Uterus (tissue), 3 donors: ENCODE measurements at regions not wholly inside any gene's neighbourhood (a gene's known extent, or its start where the extent isn't known, plus 50 kb on each side); places are given as distances from the start of the nearest gene placed in this dataset.

Experiments used
- DNase-seq, 2 donors: peaks; one replicate each; pipeline ENCODE4 v3.0.0-alpha.2; 2019 to 2020
- H3K27ac ChIP-seq, 2 donors: fragments of 200-600 bp; sonication (generic); 1 replicate in 1 of 2; 2 replicates in 1 of 2; pipeline ENCODE4 v1.5.1; 2016 to 2018
- H3K27me3 ChIP-seq, 2 donors: fragments of 200-600 bp; sonication (generic); one replicate each; pipeline ENCODE4 v1.5.1; 2018 to 2019; ENCODE audit warnings: control low read depth in 1 of 2
- H3K36me3 ChIP-seq, 2 donors: fragments of 200-600 bp; sonication (generic); one replicate each; pipeline ENCODE4 v1.5.1; 2019; ENCODE audit warnings: control low read depth in 1 of 2
- H3K4me1 ChIP-seq, 2 donors: fragments of 200-600 bp; sonication (generic); one replicate each; pipeline ENCODE4 v1.5.1; 2018 to 2019; ENCODE audit warnings: control low read depth in 1 of 2
- H3K4me3 ChIP-seq, 2 donors: fragments of 200-600 bp; sonication (generic); 1 replicate in 1 of 2; 2 replicates in 1 of 2; pipeline ENCODE4 v1.5.1; 2018 to 2019; ENCODE audit warnings: mild to moderate bottlenecking in 1 of 2
- H3K9me3 ChIP-seq, 2 donors: fragments of 200-600 bp; sonication (generic); one replicate each; pipeline ENCODE4 v1.5.1; 2019; ENCODE audit warnings: control low read depth in 1 of 2
- POLR2A ChIP-seq, 2 donors: fragments of 450-650 bp; IDR thresholded peaks; one replicate each; pipeline ENCODE4 v1.6.1; 2016; ENCODE audit warnings: antibody characterized with exemption in 2 of 2, mild to moderate bottlenecking in 1 of 2, moderate library complexity in 1 of 2
- intact Hi-C: fragments of 100-400 bp; cut with DNase I; formaldehyde crosslinking; loops from one replicate; pipeline ENCODE4 v1.15.1; 2023; ENCODE audit warnings: low total_unique reads
- TF ChIP-seq, protein P1 (sequence below), 4 experiments: fragments of 200-600 bp in 2 of 4; fragments of 450-650 bp in 2 of 4; sonication (generic) in 2 of 4; IDR thresholded peaks; one replicate each; pipeline ENCODE4 v1.5.1; 2016 to 2019; ENCODE audit warnings: antibody characterized with exemption in 4 of 4, mild to moderate bottlenecking in 2 of 4, moderate library complexity in 1 of 4
- donor health status: DM: yes; HTN: yes; CAD: no.

DNA sequence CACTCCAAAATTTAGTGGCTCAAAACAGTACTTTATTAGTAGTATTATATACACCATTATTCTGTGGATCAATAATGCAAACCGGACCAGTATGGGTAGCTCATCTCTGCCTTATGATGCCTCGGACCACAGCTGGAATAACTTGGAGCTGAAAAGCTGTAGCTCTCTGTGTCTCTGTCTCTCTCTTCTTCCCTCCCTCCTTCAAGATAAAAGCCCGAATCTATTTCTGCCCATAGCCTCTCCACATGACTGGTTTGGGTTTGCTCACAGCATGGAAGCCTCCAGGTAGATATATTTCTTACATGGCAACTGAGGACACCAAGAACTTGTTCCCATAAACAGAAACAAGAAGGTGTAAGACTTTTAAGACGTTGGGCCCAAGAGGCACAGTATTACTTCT lies 147.5 kb upstream of the TBCA start:
- no peak for DNase-seq
- Histone ChIP-seq H3K27ac (no peak overlapping the region), H3K4me3 (no peak overlapping the region), H3K27me3 (no peaks in the 10 kb centered on the region), H3K36me3 (no peaks in the 10 kb centered on the region), H3K9me3 (no peaks in the 10 kb centered on the region), H3K4me1 (no peaks in the 10 kb centered on the region)
- TF ChIP-seq POLR2A (IDR thresholded peaks at IDR 0.05), result no peak
- TF ChIP-seq, protein P1, sequence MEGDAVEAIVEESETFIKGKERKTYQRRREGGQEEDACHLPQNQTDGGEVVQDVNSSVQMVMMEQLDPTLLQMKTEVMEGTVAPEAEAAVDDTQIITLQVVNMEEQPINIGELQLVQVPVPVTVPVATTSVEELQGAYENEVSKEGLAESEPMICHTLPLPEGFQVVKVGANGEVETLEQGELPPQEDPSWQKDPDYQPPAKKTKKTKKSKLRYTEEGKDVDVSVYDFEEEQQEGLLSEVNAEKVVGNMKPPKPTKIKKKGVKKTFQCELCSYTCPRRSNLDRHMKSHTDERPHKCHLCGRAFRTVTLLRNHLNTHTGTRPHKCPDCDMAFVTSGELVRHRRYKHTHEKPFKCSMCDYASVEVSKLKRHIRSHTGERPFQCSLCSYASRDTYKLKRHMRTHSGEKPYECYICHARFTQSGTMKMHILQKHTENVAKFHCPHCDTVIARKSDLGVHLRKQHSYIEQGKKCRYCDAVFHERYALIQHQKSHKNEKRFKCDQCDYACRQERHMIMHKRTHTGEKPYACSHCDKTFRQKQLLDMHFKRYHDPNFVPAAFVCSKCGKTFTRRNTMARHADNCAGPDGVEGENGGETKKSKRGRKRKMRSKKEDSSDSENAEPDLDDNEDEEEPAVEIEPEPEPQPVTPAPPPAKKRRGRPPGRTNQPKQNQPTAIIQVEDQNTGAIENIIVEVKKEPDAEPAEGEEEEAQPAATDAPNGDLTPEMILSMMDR (IDR thresholded peaks at IDR 0.05), result no peak
- intact Hi-C loops, result no loop called here

DNA sequence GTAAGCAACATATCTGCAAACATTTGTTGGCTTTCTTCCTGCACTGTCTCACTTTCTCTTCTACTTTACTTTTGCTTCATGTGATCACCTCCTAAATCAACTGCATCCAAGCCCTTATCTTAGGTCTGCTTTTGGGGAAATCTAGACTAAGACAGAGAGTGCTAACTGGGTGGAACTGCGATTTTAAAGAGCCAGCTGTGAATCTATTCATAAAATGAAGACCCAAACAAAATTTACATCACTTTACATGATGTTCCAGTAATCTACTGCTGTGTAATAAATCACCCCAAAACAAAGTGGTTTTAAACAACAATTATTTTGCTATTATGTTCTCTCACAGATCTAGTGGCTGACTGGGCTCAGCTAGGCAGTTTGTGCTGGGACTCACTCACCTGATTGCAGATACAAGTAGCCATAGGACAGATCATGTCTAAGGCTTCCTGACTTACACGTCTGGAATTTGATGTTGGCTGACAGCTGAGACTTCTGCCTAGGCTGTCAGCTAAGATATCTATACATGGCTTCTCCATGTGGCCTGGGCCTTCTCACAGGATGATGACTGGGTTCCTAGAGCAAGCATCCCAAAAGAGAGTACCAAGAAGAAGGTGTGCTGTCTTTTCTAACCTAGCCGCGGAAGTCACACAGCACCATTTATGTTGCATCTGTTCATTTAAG lies 145.1 kb upstream of the TBCA start:
- H3K36me3 ChIP-seq, result no peaks in the 10 kb centered on the region
- intact Hi-C loops, result no loop called here
- no peak overlapping the region for H3K4me3 ChIP-seq
- DNase-seq, result no peak
- no peak overlapping the region for H3K27ac ChIP-seq
- no peaks in the 10 kb centered on the region for H3K27me3 ChIP-seq
- H3K4me1 ChIP-seq, result no peaks in the 10 kb centered on the region
- no peak for TF ChIP-seq POLR2A (IDR thresholded peaks at IDR 0.05)
- TF ChIP-seq, protein P1 (IDR thresholded peaks at IDR 0.05), result no peak
- no peaks in the 10 kb centered on the region for H3K9me3 ChIP-seq

DNA sequence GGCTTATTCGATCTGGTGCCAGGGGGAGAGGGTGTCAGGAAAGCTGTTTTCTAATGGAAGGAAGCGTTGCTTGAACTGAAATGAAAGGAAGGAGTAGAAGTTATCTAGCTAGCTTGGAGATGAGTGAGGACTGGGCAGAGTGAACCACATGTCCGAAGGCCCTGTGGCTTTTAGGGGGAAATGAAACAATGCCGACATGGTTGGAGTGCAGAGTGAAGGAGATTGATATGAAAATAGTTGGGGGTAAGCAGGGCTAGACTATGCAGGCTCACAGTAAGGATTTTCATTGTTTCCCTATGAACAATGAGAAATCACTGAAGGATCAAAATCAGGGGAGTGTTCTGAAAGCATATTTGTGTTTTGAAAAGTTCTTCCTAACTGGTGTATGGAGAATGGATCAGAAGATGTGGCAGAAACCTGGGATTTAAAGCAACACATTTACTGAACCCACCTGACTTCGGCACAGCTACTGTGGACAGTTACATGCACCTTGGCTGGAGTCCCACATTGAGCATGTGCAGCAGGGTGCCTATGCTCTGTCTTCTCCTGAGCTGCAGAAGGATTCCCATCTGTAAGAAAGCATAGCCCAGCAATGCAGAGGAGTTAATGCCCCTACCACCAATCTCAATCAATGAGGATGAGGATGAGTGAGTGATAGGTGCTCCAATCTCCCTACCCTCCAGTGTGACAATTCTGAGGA lies 144.4 kb upstream of the TBCA start:
- intact Hi-C loops, result no loop called here
- H3K9me3 ChIP-seq, result no peaks in the 10 kb centered on the region
- H3K4me1 ChIP-seq, result no peaks in the 10 kb centered on the region
- H3K27ac ChIP-seq, result no peak overlapping the region
- no peak overlapping the region for H3K4me3 ChIP-seq
- TF ChIP-seq, protein P1 (IDR thresholded peaks at IDR 0.05), result no peak
- TF ChIP-seq POLR2A (IDR thresholded peaks at IDR 0.05), result no peak
- no peaks in the 10 kb centered on the region for H3K36me3 ChIP-seq
- no peak for DNase-seq
- H3K27me3 ChIP-seq, result no peaks in the 10 kb centered on the region

DNA sequence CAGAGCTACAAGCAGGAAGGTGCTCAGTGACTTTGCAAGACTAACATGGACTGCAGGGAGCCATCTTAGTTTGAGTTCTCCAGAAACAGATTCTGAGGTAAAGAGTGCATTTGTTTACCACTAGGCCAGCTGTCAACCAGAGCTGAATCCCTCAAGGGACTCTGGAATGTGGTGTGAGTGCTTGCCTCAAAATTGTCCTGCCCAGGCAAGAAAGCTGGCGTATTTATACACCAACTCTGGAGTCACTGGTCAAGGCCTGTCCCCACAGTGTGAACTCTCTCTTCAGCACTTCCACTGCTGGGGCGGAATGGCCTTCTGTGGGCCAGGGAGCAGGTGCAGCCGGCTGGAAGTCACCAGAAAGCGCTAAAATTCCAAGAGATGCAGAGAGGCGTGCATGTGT lies 139.2 kb upstream of the TBCA start:
- no peak overlapping the region for H3K27ac ChIP-seq
- H3K9me3 ChIP-seq, result no peaks in the 10 kb centered on the region
- TF ChIP-seq, protein P1 (IDR thresholded peaks at IDR 0.05), result no peak
- TF ChIP-seq POLR2A (IDR thresholded peaks at IDR 0.05), result no peak
- no peak overlapping the region for H3K4me3 ChIP-seq
- no peaks in the 10 kb centered on the region for H3K27me3 ChIP-seq
- H3K4me1 ChIP-seq, result no peaks in the 10 kb centered on the region
- no peak for DNase-seq
- intact Hi-C loops, result no loop called here
- H3K36me3 ChIP-seq, result no peaks in the 10 kb centered on the region

DNA sequence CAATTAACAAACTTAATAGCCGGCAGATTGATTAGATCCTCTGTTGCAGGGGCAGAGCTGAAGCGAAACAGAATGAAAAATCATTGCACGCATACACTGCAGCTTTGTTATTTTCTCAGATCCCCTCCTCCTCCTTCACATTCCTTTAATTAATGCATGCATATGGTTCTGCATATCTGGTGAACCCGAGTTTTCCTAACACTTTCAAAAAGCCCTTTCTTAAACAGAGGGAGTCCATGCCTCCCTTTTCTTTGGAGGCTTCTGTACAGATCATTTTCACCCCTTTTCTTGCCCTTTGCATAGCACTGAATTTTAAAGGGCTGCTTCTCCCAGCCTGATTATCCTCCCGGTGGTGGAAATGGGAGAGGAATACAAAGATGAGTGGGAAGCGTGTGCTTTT lies 136.6 kb upstream of the TBCA start:
- Histone ChIP-seq H3K36me3 (no peaks in the 10 kb centered on the region), H3K27ac (no peak overlapping the region), H3K9me3 (no peaks in the 10 kb centered on the region), H3K27me3 (no peaks in the 10 kb centered on the region), H3K4me1 (no peaks in the 10 kb centered on the region), H3K4me3 (no peak overlapping the region)
- TF ChIP-seq, protein P1 (IDR thresholded peaks at IDR 0.05), result no peak
- no peak for TF ChIP-seq POLR2A (IDR thresholded peaks at IDR 0.05)
- DNase-seq, result no peak
- intact Hi-C loops, result no loop called here
